Heart right ventricle (tissue), 16 donors: ENCODE measurements at regions not wholly inside any gene's neighbourhood (a gene's known extent, or its start where the extent isn't known, plus 50 kb on each side); places are given as distances from the start of the nearest gene placed in this dataset.

Experiments used
- ATAC-seq, 8 donors: fragments of 200-7000 bp; cut with Tn5 transposase; one replicate each; pipeline ENCODE4 v1.9.1; 2020; ENCODE audit warnings: mild to moderate bottlenecking in 8 of 8, moderate library complexity in 8 of 8, moderate number of reproducible peaks in 1 of 8
- DNase-seq, 2 donors: peaks; one replicate each; pipeline ENCODE4 v3.0.0-alpha.2; 2020
- H3K27ac ChIP-seq, 10 donors: fragments of 200-600 bp; sonication (generic) in 2 of 10; one replicate each; pipeline versions ENCODE4 v1.5.0 to v1.8.0; 2020 to 2022; ENCODE audit warnings: mild to moderate bottlenecking in 3 of 10
- H3K27me3 ChIP-seq, 7 donors: fragments of 200-600 bp; one replicate each; pipeline ENCODE4 v1.8.0; 2021 to 2022; ENCODE audit warnings: mild to moderate bottlenecking in 2 of 7
- H3K36me3 ChIP-seq, 9 donors: fragments of 200-600 bp; sonication (generic) in 1 of 9; one replicate each; pipeline versions ENCODE4 v1.5.0 to v1.8.0; 2020 to 2022; ENCODE audit warnings: mild to moderate bottlenecking in 2 of 9
- H3K4me1 ChIP-seq, 9 donors: fragments of 200-600 bp; sonication (generic) in 1 of 9; one replicate each; pipeline versions ENCODE4 v1.5.0 to v1.8.0; 2020 to 2022; ENCODE audit warnings: mild to moderate bottlenecking in 4 of 9
- H3K4me3 ChIP-seq, 10 donors: fragments of 200-600 bp; sonication (generic) in 2 of 10; one replicate each; pipeline versions ENCODE4 v1.5.0 to v1.8.0; 2020 to 2022; ENCODE audit warnings: mild to moderate bottlenecking in 7 of 10, moderate library complexity in 2 of 10
- H3K9me3 ChIP-seq, 11 donors: fragments of 200-600 bp in 10 of 11; sonication (generic) in 2 of 11; one replicate each; pipeline versions ENCODE4 v1.5.0 to v1.8.0; 2013 to 2022; ENCODE audit warnings: mild to moderate bottlenecking in 2 of 11, control low read depth in 1 of 11, moderate library complexity in 1 of 11
- WGBS, 2 donors: extraction: QIAGEN DNeasy Blood & Tissue Kit; methylation state at CpG; one replicate each; pipeline ENCODE4 v1.1.7; 2013; ENCODE audit warnings: inconsistent platforms in 1 of 2; 5-methylcytosine and 5-hydroxymethylcytosine counted together
- intact Hi-C, 10 donors: fragments of 100-400 bp; cut with DNase I; formaldehyde crosslinking; loops; one replicate each; pipeline versions ENCODE4 v1.11.1 to v1.14.2; 2022
- TF ChIP-seq, protein P1 (sequence below), 9 donors: fragments of 200-600 bp; sonication (generic) in 2 of 9; IDR thresholded peaks; one replicate each; pipeline versions ENCODE4 v1.5.0 to v1.8.0; 2021 to 2022; ENCODE audit warnings: antibody characterized with exemption in 9 of 9, mild to moderate bottlenecking in 5 of 9, moderate library complexity in 1 of 9
- donor health status: Arrhythmogenic right ventricular cardiomyopathy.
- donor health status: ischemic (EF 13 %, LVEDD 7.1; RV severe dilation, severe dysfunction).
- donor health status: healthy with polysubstance abuse.
- donor health status: DM: no; HTN: yes; CAD: no.
- donor health status: DM: no; HTN: no; CAD: no.
- donor health status: ischemic (EF 25% LVEDD 6.9; RV normal size, moderate dysfunction).
- donor health status: ischemic (EF 25% LVEDD 5.7; RV mildly dilated, moderate dysfunction).
- donor health status: healthy.
- donor health status: DM: yes; HTN: yes; CAD: no.
- donor health status: Ischemic cardiomyopathy.
- donor health status: ischemic (EF 35%, LVEDD 5.7; RV mildly dilated, moderate dysfunction).
- donor health status: nonischemic (EF 11% LVEDD 7.7; RV severe dilation, severe dysfunction).
- donor health status: DM: yes; HTN: yes; CAD: no.
- donor health status: PGD.
- donor health status: ischemic (EF 29% LVEDD 5.4; RV normal size, mild dysfunction).
- donor health status: nonischemic (EF 23%, LVEDD 6.1; RV moderate dilation, normal function).

- intact Hi-C loops: no loop called here
- H3K9me3 ChIP-seq: peaks cover 0 to 4% (median 0%) of the 10 kb centered on the region in 11 donors
- DNase-seq (no peak), ATAC-seq (no peak)
- TF ChIP-seq, protein P1, sequence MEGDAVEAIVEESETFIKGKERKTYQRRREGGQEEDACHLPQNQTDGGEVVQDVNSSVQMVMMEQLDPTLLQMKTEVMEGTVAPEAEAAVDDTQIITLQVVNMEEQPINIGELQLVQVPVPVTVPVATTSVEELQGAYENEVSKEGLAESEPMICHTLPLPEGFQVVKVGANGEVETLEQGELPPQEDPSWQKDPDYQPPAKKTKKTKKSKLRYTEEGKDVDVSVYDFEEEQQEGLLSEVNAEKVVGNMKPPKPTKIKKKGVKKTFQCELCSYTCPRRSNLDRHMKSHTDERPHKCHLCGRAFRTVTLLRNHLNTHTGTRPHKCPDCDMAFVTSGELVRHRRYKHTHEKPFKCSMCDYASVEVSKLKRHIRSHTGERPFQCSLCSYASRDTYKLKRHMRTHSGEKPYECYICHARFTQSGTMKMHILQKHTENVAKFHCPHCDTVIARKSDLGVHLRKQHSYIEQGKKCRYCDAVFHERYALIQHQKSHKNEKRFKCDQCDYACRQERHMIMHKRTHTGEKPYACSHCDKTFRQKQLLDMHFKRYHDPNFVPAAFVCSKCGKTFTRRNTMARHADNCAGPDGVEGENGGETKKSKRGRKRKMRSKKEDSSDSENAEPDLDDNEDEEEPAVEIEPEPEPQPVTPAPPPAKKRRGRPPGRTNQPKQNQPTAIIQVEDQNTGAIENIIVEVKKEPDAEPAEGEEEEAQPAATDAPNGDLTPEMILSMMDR (IDR thresholded peaks at IDR 0.05): no peak
- no peak overlapping the region for H3K4me3 ChIP-seq
- H3K36me3 ChIP-seq: no peaks in the 10 kb centered on the region
- H3K27me3 ChIP-seq: peaks cover 0 to 2% (median 0%) of the 10 kb centered on the region in 7 donors
- H3K27ac ChIP-seq: no peak overlapping the region
- 82 to 85% methylated on average over 4 of the region's 4 CpGs for WGBS, 2 donors
- H3K4me1 ChIP-seq: no peaks in the 10 kb centered on the region
These were observed 421.0 kb upstream of the TSHZ3 start for GRCh38 chr19:31770223-31770622.

GRCh38 chr19:31772915-31773314 is 423.7 kb upstream of the TSHZ3 start:
- Histone ChIP-seq H3K4me3 (no peak overlapping the region), H3K4me1 (no peaks in the 10 kb centered on the region), H3K36me3 (no peaks in the 10 kb centered on the region), H3K27ac (no peak overlapping the region), H3K27me3 (peaks cover 0 to 2% (median 0%) of the 10 kb centered on the region in 7 donors), H3K9me3 (no peaks in the 10 kb centered on the region)
- 83 to 90% methylated on average over 5 of the region's 5 CpGs for WGBS, 2 donors
- intact Hi-C loops: no loop called here
- TF ChIP-seq, protein P1 (IDR thresholded peaks at IDR 0.05): no peak
- DNase-seq (no peak), ATAC-seq (no peak)

DNA sequence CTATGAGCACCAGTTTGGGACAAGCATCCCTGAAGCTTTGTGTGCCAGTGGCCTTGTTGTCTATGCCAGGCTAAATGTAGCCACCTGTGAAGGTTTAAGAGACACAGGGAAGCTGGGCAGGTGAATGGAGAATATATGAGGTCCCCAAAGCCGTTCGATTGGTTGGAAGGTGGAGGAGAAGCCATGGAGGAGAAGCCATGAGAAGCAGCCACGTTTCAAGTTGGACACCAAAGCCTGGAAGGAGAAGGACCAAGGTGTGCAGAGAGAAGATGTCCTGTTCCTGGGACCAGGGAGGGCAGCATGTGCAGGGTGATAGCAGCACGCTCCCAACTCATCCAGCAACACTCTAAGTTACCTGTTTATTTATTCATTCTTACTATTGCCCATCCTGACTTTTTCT is 432.3 kb upstream of the TSHZ3 start:
- no peak overlapping the region for H3K27ac ChIP-seq
- intact Hi-C loops: no loop called here
- no peaks in the 10 kb centered on the region for H3K9me3 ChIP-seq
- 82 to 85% methylated on average over 4 of the region's 4 CpGs for WGBS, 2 donors
- no peaks in the 10 kb centered on the region for H3K36me3 ChIP-seq
- DNase-seq (no peak), ATAC-seq (no peak)
- H3K27me3 ChIP-seq: peaks cover 0 to 4% (median 0%) of the 10 kb centered on the region in 7 donors
- no peak overlapping the region for H3K4me3 ChIP-seq
- TF ChIP-seq, protein P1 (IDR thresholded peaks at IDR 0.05): no peak
- no peaks in the 10 kb centered on the region for H3K4me1 ChIP-seq

DNA sequence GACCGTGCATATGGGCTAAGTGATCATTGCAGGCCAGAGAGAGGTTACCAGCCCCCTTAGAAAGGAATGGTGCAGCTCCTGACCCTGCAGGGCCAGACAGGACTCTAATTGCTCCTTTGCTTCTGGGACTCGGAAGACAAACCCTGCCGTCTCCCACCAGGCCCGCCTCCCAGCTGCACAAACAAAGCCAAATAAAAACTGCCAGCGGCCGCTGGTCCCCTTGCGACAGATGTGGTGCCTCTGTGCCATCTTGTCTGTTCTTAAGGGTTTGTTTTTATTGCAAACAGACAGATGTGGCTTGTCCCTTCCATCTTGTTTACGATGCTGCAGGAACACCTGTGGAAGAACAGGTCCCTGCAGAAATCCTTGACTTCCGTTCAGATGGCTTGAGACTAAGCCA is 434.4 kb upstream of the TSHZ3 start:
- H3K27me3 ChIP-seq: peaks cover 0 to 10% (median 0%) of the 10 kb centered on the region in 7 donors
- 73 to 74% methylated on average over 9 of the region's 9 CpGs for WGBS, 2 donors
- intact Hi-C loops: no loop called here
- H3K4me1 ChIP-seq: no peaks in the 10 kb centered on the region
- no peak overlapping the region for H3K4me3 ChIP-seq
- H3K36me3 ChIP-seq: no peaks in the 10 kb centered on the region
- TF ChIP-seq, protein P1 (IDR thresholded peaks at IDR 0.05): no peak
- H3K27ac ChIP-seq: no peak overlapping the region
- no peaks in the 10 kb centered on the region for H3K9me3 ChIP-seq
- no peak for ATAC-seq
- no peak for DNase-seq
